ENCODE measurements at regions not wholly inside any gene's neighbourhood (a gene's known extent, or its start where the extent isn't known, plus 50 kb on each side); places are given as distances from the start of the nearest gene placed in this dataset.
"Not testable (repeated sequence)": the region's sequence is repeated elsewhere in the genome, so short reads cannot be mapped to it uniquely, and the experiment has no call there.

DNA sequence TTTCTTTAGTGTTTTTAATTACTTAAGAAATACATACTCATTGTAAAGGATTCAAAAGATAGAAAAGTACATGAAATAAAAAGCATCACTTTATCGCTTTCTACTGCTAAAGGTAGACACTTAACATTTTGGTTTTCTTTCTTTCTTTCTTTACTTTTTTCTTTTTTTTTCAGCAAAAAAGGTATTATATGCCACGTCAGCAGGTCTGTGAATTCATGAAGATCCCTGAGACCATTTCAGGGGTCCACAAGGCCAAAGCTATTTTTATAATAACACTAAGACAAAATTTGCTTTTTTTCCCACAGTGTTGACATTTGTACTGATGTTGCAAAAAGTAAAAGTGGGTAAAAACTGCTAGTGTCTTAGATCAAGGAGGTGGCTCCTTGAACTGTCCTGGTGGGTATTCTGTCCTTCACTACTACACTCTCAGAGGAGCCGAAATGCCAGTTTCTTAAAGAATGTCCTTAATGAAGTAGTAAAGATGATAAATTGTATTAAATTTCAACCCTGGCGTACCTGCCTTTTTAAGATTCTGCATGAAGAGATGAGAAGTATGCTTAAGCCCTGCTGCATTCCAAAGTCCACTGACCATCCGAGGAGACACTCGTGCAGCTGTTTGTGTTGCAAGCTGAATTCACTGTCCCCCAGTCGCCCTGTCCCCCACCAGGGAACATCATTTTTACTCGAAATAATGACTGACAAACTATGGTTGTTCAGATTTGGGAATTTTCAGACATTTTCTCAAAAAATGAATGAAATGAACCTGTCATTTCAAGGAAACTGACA, 106.7 kb upstream of the PIAS1 start:
- Histone ChIP-seq H3K27me3 (ENCODE audit: low read depth, low read length) (no peaks in the 10 kb centered on the region), H3K27ac (ENCODE audit: low read length) (no peak overlapping the region), H3K9me3 (ENCODE audit: control insufficient read depth in 1 of 2, low read length in 2 of 2) (no peaks in the 10 kb centered on the region), H3K36me3 (ENCODE audit: control insufficient read depth in 1 of 2, insufficient read depth in 2 of 2, low read length in 2 of 2) (no peaks in the 10 kb centered on the region), H3K4me1 (ENCODE audit: control insufficient read depth in 1 of 2, insufficient read depth in 2 of 2, low read length in 2 of 2) (peaks cover 0 to 9% of the 10 kb centered on the region in 2 donors), H3K4me3 (ENCODE audit: low read depth in 1 of 2, low read length in 2 of 2) (no peak overlapping the region)

DNA sequence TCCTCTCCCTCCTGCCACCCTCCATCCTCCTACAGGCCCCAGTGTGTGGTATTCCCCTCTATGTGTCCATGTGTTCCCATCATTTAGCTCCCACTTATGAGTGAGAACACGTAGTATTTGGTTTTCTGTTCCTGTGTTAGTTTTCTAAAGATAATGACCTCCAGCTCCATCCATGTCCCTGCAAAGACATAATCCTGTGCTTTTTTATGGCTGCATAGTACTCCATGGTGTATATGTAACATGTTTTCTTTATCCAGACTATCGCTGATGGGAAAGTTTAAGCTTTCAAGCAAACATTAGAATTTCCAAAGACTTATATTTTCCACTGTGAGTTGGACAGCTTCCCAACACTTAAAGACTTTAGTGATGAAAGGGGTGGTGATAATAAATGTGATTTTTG, 105.9 kb upstream of the PIAS1 start:
- Histone ChIP-seq H3K4me1 (ENCODE audit: control insufficient read depth in 1 of 2, insufficient read depth in 2 of 2, low read length in 2 of 2) (peaks cover 0 to 9% of the 10 kb centered on the region in 2 donors), H3K27ac (ENCODE audit: low read length) (no peak overlapping the region), H3K36me3 (ENCODE audit: control insufficient read depth in 1 of 2, insufficient read depth in 2 of 2, low read length in 2 of 2) (no peaks in the 10 kb centered on the region), H3K27me3 (ENCODE audit: low read depth, low read length) (no peaks in the 10 kb centered on the region), H3K9me3 (ENCODE audit: control insufficient read depth in 1 of 2, low read length in 2 of 2) (no peaks in the 10 kb centered on the region), H3K4me3 (ENCODE audit: low read depth in 1 of 2, low read length in 2 of 2) (no peak overlapping the region)

DNA sequence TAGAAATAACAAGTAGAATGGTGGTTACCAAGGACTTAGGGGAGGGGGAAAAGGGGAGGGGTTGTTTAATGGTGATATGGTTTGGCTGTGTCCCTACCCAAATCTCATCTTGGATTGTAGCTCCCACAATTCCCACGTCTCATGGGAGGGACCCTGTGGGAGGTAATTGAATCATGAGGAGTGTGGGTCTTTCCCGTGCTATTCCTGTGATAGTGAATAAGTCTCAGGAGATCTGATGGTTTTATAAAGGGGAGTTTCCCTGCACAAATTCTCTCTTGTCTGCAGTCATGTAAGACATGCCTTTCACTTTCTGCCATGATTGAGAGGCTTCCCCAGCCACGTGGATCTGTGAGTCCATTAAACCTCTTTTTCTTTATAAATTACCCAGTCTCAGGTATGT, 102.9 kb upstream of the PIAS1 start:
- not testable (repeated sequence) for H3K27me3 ChIP-seq (ENCODE audit: low read depth, low read length); H3K27ac ChIP-seq (ENCODE audit: low read length); H3K9me3 ChIP-seq (ENCODE audit: control insufficient read depth in 1 of 2, low read length in 2 of 2)

DNA sequence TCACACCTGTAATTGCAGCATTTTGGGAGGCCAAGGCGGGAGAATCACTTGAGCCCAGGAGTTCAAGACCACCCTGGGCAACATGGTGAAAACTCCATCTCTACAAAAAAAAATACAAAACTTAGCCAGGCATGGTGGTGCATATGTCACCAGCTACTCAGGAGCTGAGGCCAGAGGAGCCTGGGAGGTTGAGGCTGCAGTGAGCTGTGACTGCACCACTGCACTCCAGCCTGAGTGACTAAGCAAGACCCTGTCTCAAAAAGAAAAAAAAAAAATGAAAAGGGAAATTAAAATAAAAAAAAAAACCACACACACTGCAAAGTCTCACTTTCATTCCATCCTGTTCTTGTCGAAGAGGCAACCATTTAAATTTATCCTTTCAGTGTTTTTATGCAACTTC, 100.8 kb upstream of the PIAS1 start:
- Histone ChIP-seq H3K4me3 (ENCODE audit: low read depth in 1 of 2, low read length in 2 of 2) (no peak overlapping the region), H3K4me1 (ENCODE audit: control insufficient read depth in 1 of 2, insufficient read depth in 2 of 2, low read length in 2 of 2) (no peaks in the 10 kb centered on the region), H3K27me3 (ENCODE audit: low read depth, low read length) (no peaks in the 10 kb centered on the region), H3K27ac (ENCODE audit: low read length) (no peak overlapping the region), H3K36me3 (ENCODE audit: control insufficient read depth in 1 of 2, insufficient read depth in 2 of 2, low read length in 2 of 2) (no peaks in the 10 kb centered on the region), H3K9me3 (ENCODE audit: control insufficient read depth in 1 of 2, low read length in 2 of 2) (peaks cover 0 to 3% of the 10 kb centered on the region in 2 donors)

More for the DNA sequence above, 102.9 kb upstream of the PIAS1 start:
- H3K4me1 ChIP-seq (ENCODE audit: control insufficient read depth in 1 of 2, insufficient read depth in 2 of 2, low read length in 2 of 2); H3K36me3 ChIP-seq (ENCODE audit: control insufficient read depth in 1 of 2, insufficient read depth in 2 of 2, low read length in 2 of 2); H3K4me3 ChIP-seq (ENCODE audit: low read depth in 1 of 2, low read length in 2 of 2): not testable (repeated sequence)

GRCh38 chr15:67955252-67955651, 98.9 kb upstream of the PIAS1 start:
- Histone ChIP-seq H3K9me3 (ENCODE audit: control insufficient read depth in 1 of 2, low read length in 2 of 2) (peaks cover 0 to 3% of the 10 kb centered on the region in 2 donors), H3K4me1 (ENCODE audit: control insufficient read depth in 1 of 2, insufficient read depth in 2 of 2, low read length in 2 of 2) (no peaks in the 10 kb centered on the region), H3K4me3 (ENCODE audit: low read depth in 1 of 2, low read length in 2 of 2) (no peak overlapping the region), H3K36me3 (ENCODE audit: control insufficient read depth in 1 of 2, insufficient read depth in 2 of 2, low read length in 2 of 2) (no peaks in the 10 kb centered on the region), H3K27me3 (ENCODE audit: low read depth, low read length) (no peaks in the 10 kb centered on the region), H3K27ac (ENCODE audit: low read length) (no peak overlapping the region)

DNA sequence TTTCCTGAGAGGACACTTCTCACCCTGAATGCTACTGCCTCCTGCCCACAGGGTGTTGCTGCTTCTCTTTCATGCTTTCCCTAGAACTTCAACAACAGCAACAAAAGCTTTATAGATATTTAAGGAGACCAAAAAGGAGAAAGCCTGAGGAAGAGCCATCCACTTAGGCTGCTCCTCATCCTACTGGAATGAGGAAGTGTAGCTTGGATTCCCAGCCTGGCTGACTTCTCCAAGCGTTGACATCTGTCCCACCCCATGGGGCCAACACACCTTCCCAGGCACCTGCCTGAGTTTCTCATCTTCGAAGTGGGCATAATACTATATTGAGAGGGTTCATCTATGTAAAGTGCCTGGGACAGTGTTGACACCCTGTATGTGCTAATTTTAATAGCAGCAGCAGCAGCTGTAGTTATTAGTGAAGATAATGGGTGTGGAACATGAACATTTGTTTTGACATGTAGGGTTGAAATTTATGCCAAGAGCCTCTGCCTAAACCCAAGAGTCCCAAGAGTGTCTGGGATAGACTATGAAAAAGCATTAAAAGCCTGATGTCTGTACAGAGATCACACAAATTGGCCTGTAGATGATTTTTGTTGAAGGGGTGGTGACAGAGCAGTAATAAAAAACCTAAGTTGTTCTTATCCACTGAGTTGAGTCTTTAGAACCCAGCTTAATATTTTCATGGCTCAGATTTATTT, 96.5 kb upstream of the PIAS1 start:
- Histone ChIP-seq H3K4me1 (ENCODE audit: control insufficient read depth in 1 of 2, insufficient read depth in 2 of 2, low read length in 2 of 2) (no peaks in the 10 kb centered on the region), H3K27ac (ENCODE audit: low read length) (no peak overlapping the region), H3K27me3 (ENCODE audit: low read depth, low read length) (no peaks in the 10 kb centered on the region), H3K4me3 (ENCODE audit: low read depth in 1 of 2, low read length in 2 of 2) (no peak overlapping the region), H3K9me3 (ENCODE audit: control insufficient read depth in 1 of 2, low read length in 2 of 2) (peaks cover 0 to 3% of the 10 kb centered on the region in 2 donors), H3K36me3 (ENCODE audit: control insufficient read depth in 1 of 2, insufficient read depth in 2 of 2, low read length in 2 of 2) (no peaks in the 10 kb centered on the region)

- Histone ChIP-seq H3K9me3 (ENCODE audit: control insufficient read depth in 1 of 2, low read length in 2 of 2) (no peaks in the 10 kb centered on the region), H3K27me3 (ENCODE audit: low read depth, low read length) (no peaks in the 10 kb centered on the region), H3K27ac (ENCODE audit: low read length) (no peak overlapping the region), H3K4me1 (ENCODE audit: control insufficient read depth in 1 of 2, insufficient read depth in 2 of 2, low read length in 2 of 2) (peaks cover 0 to 17% of the 10 kb centered on the region in 2 donors), H3K4me3 (ENCODE audit: low read depth in 1 of 2, low read length in 2 of 2) (peak overlapping the region; percentile 63 to 65), H3K36me3 (ENCODE audit: control insufficient read depth in 1 of 2, insufficient read depth in 2 of 2, low read length in 2 of 2) (no peaks in the 10 kb centered on the region)
These were observed 86.2 kb upstream of the PIAS1 start for GRCh38 chr15:67967871-67968431.

GRCh38 chr15:67968564-67968963, 85.6 kb upstream of the PIAS1 start:
- no peak overlapping the region for H3K27ac ChIP-seq (ENCODE audit: low read length)
- H3K4me3 ChIP-seq (ENCODE audit: low read depth in 1 of 2, low read length in 2 of 2), result peak overlapping the region; percentile 63 to 65
- peaks cover 0 to 17% of the 10 kb centered on the region in 2 donors for H3K4me1 ChIP-seq (ENCODE audit: control insufficient read depth in 1 of 2, insufficient read depth in 2 of 2, low read length in 2 of 2)
- H3K36me3 ChIP-seq (ENCODE audit: control insufficient read depth in 1 of 2, insufficient read depth in 2 of 2, low read length in 2 of 2), result no peaks in the 10 kb centered on the region
- no peaks in the 10 kb centered on the region for H3K27me3 ChIP-seq (ENCODE audit: low read depth, low read length)
- no peaks in the 10 kb centered on the region for H3K9me3 ChIP-seq (ENCODE audit: control insufficient read depth in 1 of 2, low read length in 2 of 2)

GRCh38 chr15:67968966-67969365, 85.1 kb upstream of the PIAS1 start:
- Histone ChIP-seq H3K27me3 (ENCODE audit: low read depth, low read length) (no peaks in the 10 kb centered on the region), H3K27ac (ENCODE audit: low read length) (no peak overlapping the region), H3K36me3 (ENCODE audit: control insufficient read depth in 1 of 2, insufficient read depth in 2 of 2, low read length in 2 of 2) (no peaks in the 10 kb centered on the region), H3K4me3 (ENCODE audit: low read depth in 1 of 2, low read length in 2 of 2) (no peak overlapping the region), H3K9me3 (ENCODE audit: control insufficient read depth in 1 of 2, low read length in 2 of 2) (no peaks in the 10 kb centered on the region), H3K4me1 (ENCODE audit: control insufficient read depth in 1 of 2, insufficient read depth in 2 of 2, low read length in 2 of 2) (peaks cover 0 to 17% of the 10 kb centered on the region in 2 donors)

GRCh38 chr15:67969892-67970291, 84.2 kb upstream of the PIAS1 start:
- H3K36me3 ChIP-seq (ENCODE audit: control insufficient read depth in 1 of 2, insufficient read depth in 2 of 2, low read length in 2 of 2), result no peaks in the 10 kb centered on the region
- H3K27me3 ChIP-seq (ENCODE audit: low read depth, low read length), result no peaks in the 10 kb centered on the region
- no peaks in the 10 kb centered on the region for H3K9me3 ChIP-seq (ENCODE audit: control insufficient read depth in 1 of 2, low read length in 2 of 2)
- peaks cover 0 to 17% of the 10 kb centered on the region in 2 donors for H3K4me1 ChIP-seq (ENCODE audit: control insufficient read depth in 1 of 2, insufficient read depth in 2 of 2, low read length in 2 of 2)
- H3K27ac ChIP-seq (ENCODE audit: low read length), result no peak overlapping the region
- no peak overlapping the region for H3K4me3 ChIP-seq (ENCODE audit: low read depth in 1 of 2, low read length in 2 of 2)

DNA sequence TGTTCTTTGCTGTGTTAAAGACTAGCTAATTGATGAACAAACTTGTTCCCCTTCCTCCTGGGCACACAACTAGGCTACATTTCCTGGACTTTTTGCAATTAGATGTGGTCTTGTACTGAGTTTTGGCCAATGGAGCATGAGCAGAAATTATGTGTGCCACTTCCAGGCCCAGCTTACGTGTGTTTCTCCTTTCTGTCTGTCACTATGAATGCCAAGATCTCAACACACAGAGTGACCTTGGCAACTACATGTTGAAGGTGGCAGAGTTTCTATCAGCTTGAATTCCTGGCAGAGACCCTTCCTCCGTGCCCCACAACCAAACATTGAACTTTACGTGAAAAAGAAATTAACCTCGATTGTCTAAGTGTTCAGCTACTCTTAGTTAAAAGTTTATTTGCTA, 81.7 kb upstream of the PIAS1 start:
- no peak overlapping the region for H3K4me3 ChIP-seq (ENCODE audit: low read depth in 1 of 2, low read length in 2 of 2)
- H3K27ac ChIP-seq (ENCODE audit: low read length), result no peak overlapping the region
- H3K36me3 ChIP-seq (ENCODE audit: control insufficient read depth in 1 of 2, insufficient read depth in 2 of 2, low read length in 2 of 2), result no peaks in the 10 kb centered on the region
- peaks cover 0 to 17% of the 10 kb centered on the region in 2 donors for H3K4me1 ChIP-seq (ENCODE audit: control insufficient read depth in 1 of 2, insufficient read depth in 2 of 2, low read length in 2 of 2)
- no peaks in the 10 kb centered on the region for H3K9me3 ChIP-seq (ENCODE audit: control insufficient read depth in 1 of 2, low read length in 2 of 2)
- H3K27me3 ChIP-seq (ENCODE audit: low read depth, low read length), result no peaks in the 10 kb centered on the region

Measured in muscle layer of duodenum (tissue), 2 donors.